Peyer's patch (tissue), 4 donors: ENCODE measurements at regions not wholly inside any gene's neighbourhood (a gene's known extent, or its start where the extent isn't known, plus 50 kb on each side); places are given as distances from the start of the nearest gene placed in this dataset.

Experiments
- DNase-seq, 3 donors: peaks; one replicate each; pipeline ENCODE4 v3.0.0-alpha.2; 2017 to 2019
- H3K27ac ChIP-seq, 4 donors: fragments of 200-600 bp; sonication (generic); one replicate each; pipeline ENCODE4 v1.5.1; 2016 to 2019
- H3K27me3 ChIP-seq, 2 donors: fragments of 200-600 bp; sonication (generic); one replicate each; pipeline ENCODE4 v1.5.1; 2019
- H3K36me3 ChIP-seq, 3 donors: fragments of 200-600 bp; sonication (generic); one replicate each; pipeline ENCODE4 v1.5.1; 2016 to 2019
- H3K4me1 ChIP-seq, 4 donors: fragments of 200-600 bp; sonication (generic); one replicate each; pipeline ENCODE4 v1.5.1; 2016 to 2019
- H3K4me3 ChIP-seq, 4 donors: fragments of 200-600 bp; sonication (generic); 1 replicate in 3 of 4; 2 replicates in 1 of 4; pipeline ENCODE4 v1.5.1; 2016 to 2019; ENCODE audit warnings: mild to moderate bottlenecking in 1 of 4
- H3K9me3 ChIP-seq, 4 donors: fragments of 200-600 bp; sonication (generic); one replicate each; pipeline ENCODE4 v1.5.1; 2016 to 2019; ENCODE audit warnings: mild to moderate bottlenecking in 1 of 4
- CTCF ChIP-seq, 6 experiments: fragments of 450-650 bp in 4 of 6; fragments of 200-600 bp in 2 of 6; sonication (generic) in 1 of 6; IDR thresholded peaks; one replicate each; pipeline ENCODE4 v1.5.1; 2017 to 2019; ENCODE audit warnings: antibody characterized with exemption in 6 of 6, mild to moderate bottlenecking in 3 of 6, moderate library complexity in 1 of 6
- POLR2A ChIP-seq, 2 donors: fragments of 450-650 bp; IDR thresholded peaks; one replicate each; pipeline ENCODE4 v1.5.1; 2017; ENCODE audit warnings: antibody characterized with exemption in 2 of 2, mild to moderate bottlenecking in 2 of 2, moderate library complexity in 2 of 2

- no peaks in the 10 kb centered on the region for H3K4me1 ChIP-seq
- TF ChIP-seq CTCF (IDR thresholded peaks at IDR 0.05): no peak
- TF ChIP-seq POLR2A (IDR thresholded peaks at IDR 0.05): no peak
- no peaks in the 10 kb centered on the region for H3K36me3 ChIP-seq
- no peaks in the 10 kb centered on the region for H3K27me3 ChIP-seq
- no peak for DNase-seq
- H3K9me3 ChIP-seq: no peaks in the 10 kb centered on the region
- H3K4me3 ChIP-seq: no peak overlapping the region
- no peak overlapping the region for H3K27ac ChIP-seq
Observed at GRCh38 chr5:98463222-98463621, 310.2 kb upstream of the RGMB start.

- no peaks in the 10 kb centered on the region for H3K4me1 ChIP-seq
- no peak overlapping the region for H3K4me3 ChIP-seq
- no peaks in the 10 kb centered on the region for H3K36me3 ChIP-seq
- DNase-seq: no peak
- TF ChIP-seq CTCF (IDR thresholded peaks at IDR 0.05) (no peak), POLR2A (IDR thresholded peaks at IDR 0.05) (no peak)
- no peaks in the 10 kb centered on the region for H3K27me3 ChIP-seq
- H3K27ac ChIP-seq: no peak overlapping the region
- H3K9me3 ChIP-seq: no peaks in the 10 kb centered on the region
Observed at GRCh38 chr5:98463676-98464075, 309.8 kb upstream of the RGMB start.

- Histone ChIP-seq H3K27ac (no peak overlapping the region), H3K36me3 (no peaks in the 10 kb centered on the region), H3K4me1 (no peaks in the 10 kb centered on the region), H3K27me3 (no peaks in the 10 kb centered on the region), H3K4me3 (no peak overlapping the region), H3K9me3 (no peaks in the 10 kb centered on the region)
- TF ChIP-seq POLR2A (IDR thresholded peaks at IDR 0.05) (no peak), CTCF (IDR thresholded peaks at IDR 0.05) (no peak)
- no peak for DNase-seq
Observed at GRCh38 chr5:98464737-98465330, 308.6 kb upstream of the RGMB start.

GRCh38 chr5:98468188-98468869, 305.1 kb upstream of the RGMB start:
- DNase-seq: no peak
- Histone ChIP-seq H3K9me3 (no peaks in the 10 kb centered on the region), H3K27ac (no peak overlapping the region), H3K27me3 (no peaks in the 10 kb centered on the region), H3K4me3 (no peak overlapping the region), H3K36me3 (no peaks in the 10 kb centered on the region), H3K4me1 (no peaks in the 10 kb centered on the region)
- TF ChIP-seq POLR2A (IDR thresholded peaks at IDR 0.05): no peak
- TF ChIP-seq CTCF (IDR thresholded peaks at IDR 0.05): no peak

GRCh38 chr5:98470747-98471146, 302.7 kb upstream of the RGMB start:
- no peaks in the 10 kb centered on the region for H3K36me3 ChIP-seq
- peaks cover 0 to 11% (median 0%) of the 10 kb centered on the region in 4 donors for H3K4me1 ChIP-seq
- H3K9me3 ChIP-seq: no peaks in the 10 kb centered on the region
- no peaks in the 10 kb centered on the region for H3K27me3 ChIP-seq
- no peak for DNase-seq
- no peak overlapping the region for H3K4me3 ChIP-seq
- no peak for TF ChIP-seq POLR2A (IDR thresholded peaks at IDR 0.05)
- no peak for TF ChIP-seq CTCF (IDR thresholded peaks at IDR 0.05)
- H3K27ac ChIP-seq: no peak overlapping the region
